Breast epithelium (tissue), 3 donors: ENCODE measurements at regions not wholly inside any gene's neighbourhood (a gene's known extent, or its start where the extent isn't known, plus 50 kb on each side); places are given as distances from the start of the nearest gene placed in this dataset.

Experiments used
- CTCF ChIP-seq, 3 donors: fragments of 450-650 bp; IDR thresholded peaks; one replicate each; pipeline ENCODE4 v1.5.1; 2016 to 2017; ENCODE audit warnings: antibody characterized with exemption in 3 of 3, mild to moderate bottlenecking in 3 of 3, moderate library complexity in 3 of 3
- POLR2AphosphoS5 ChIP-seq, 3 donors: sonication (generic); formaldehyde crosslinking; IDR thresholded peaks; one replicate each; pipeline ENCODE4 v1.6.1; 2017; ENCODE audit warnings: antibody characterized with exemption in 3 of 3

- TF ChIP-seq POLR2AphosphoS5 (IDR thresholded peaks at IDR 0.05) (no peak), CTCF (IDR thresholded peaks at IDR 0.05) (no peak)
Observed at GRCh38 chr4:136056748-136057147, 1475.5 kb downstream of the PCDH18 start.
